GM23248 (cell line): ENCODE measurements at regions not wholly inside any gene's neighbourhood (a gene's known extent, or its start where the extent isn't known, plus 50 kb on each side); places are given as distances from the start of the nearest gene placed in this dataset.

Source experiments
- EZH2 ChIP-seq: fragments of 200-600 bp; sonication (generic); IDR thresholded peaks from 2 replicates; pipeline ENCODE4 v1.6.1; 2018; ENCODE audit warnings: antibody characterized with exemption, mild to moderate bottlenecking; ENCODE audit not compliant: insufficient read depth, poor library complexity, severe bottlenecking
- EZH2phosphoT487 ChIP-seq: fragments of 200-600 bp; sonication (generic); IDR thresholded peaks from 2 replicates; pipeline ENCODE4 v1.6.1; 2018; ENCODE audit warnings: antibody characterized with exemption, moderate library complexity, mild to moderate bottlenecking, low read depth; ENCODE audit not compliant: insufficient read depth

- TF ChIP-seq EZH2phosphoT487 (no peak), EZH2 (no peak)
These were observed 101.0 kb upstream of the SP4 start for GRCh38 chr7:21326921-21327320.
